Lower leg skin (tissue), 4 donors: ENCODE measurements at regions not wholly inside any gene's neighbourhood (a gene's known extent, or its start where the extent isn't known, plus 50 kb on each side); places are given as distances from the start of the nearest gene placed in this dataset.

Source experiments
- DNase-seq, 2 donors: peaks; one replicate each; pipeline ENCODE4 v3.0.0-alpha.2; 2019; ENCODE audit warnings: low spot score in 2 of 2
- H3K4me3 ChIP-seq: fragments of 200-600 bp; sonication (generic); 2 replicates; pipeline ENCODE4 v1.5.1; 2017; ENCODE audit warnings: mild to moderate bottlenecking, low read depth; ENCODE audit not compliant: poor library complexity, severe bottlenecking
- CTCF ChIP-seq, 3 donors: fragments of 450-650 bp; IDR thresholded peaks; one replicate each; pipeline ENCODE4 v1.5.1; 2016; ENCODE audit warnings: antibody characterized with exemption in 3 of 3, mild to moderate bottlenecking in 3 of 3, moderate library complexity in 2 of 3
- POLR2A ChIP-seq, 2 donors: fragments of 450-650 bp; IDR thresholded peaks; one replicate each; pipeline ENCODE4 v1.6.1; 2016 to 2017; ENCODE audit warnings: antibody characterized with exemption in 2 of 2, mild to moderate bottlenecking in 1 of 2, moderate library complexity in 1 of 2
- WGBS, 2 donors: methylation state at CpG; one replicate each; pipeline ENCODE4 v1.1.5; 2018; 5-methylcytosine and 5-hydroxymethylcytosine counted together
- intact Hi-C: fragments of 100-400 bp; cut with DNase I; formaldehyde crosslinking; loops from one replicate; pipeline ENCODE4 v1.15.0; 2023; ENCODE audit warnings: low total_unique reads

GRCh38 chr22:48715511-48715910 is 1112.2 kb downstream of the BRD1 start:
- H3K4me3 ChIP-seq, result no peak overlapping the region
- DNase-seq, result no peak
- WGBS, 2 donors, result 85 to 96% methylated on average over 4 of the region's 4 CpGs
- intact Hi-C loops, result no loop called here
- TF ChIP-seq POLR2A (IDR thresholded peaks at IDR 0.05) (no peak), CTCF (IDR thresholded peaks at IDR 0.05) (no peak)

- H3K4me3 ChIP-seq, result no peak overlapping the region
- 96% methylated on average over 7 to 9 of the region's 9 CpGs for WGBS, 2 donors
- no peak for DNase-seq
- TF ChIP-seq CTCF (IDR thresholded peaks at IDR 0.05) (no peak), POLR2A (IDR thresholded peaks at IDR 0.05) (no peak)
- intact Hi-C loops, result no loop called here
Observed at GRCh38 chr22:48714231-48714630, 1113.4 kb downstream of the BRD1 start.

- intact Hi-C loops, result no loop called here
- no peak for DNase-seq
- WGBS, 2 donors, result 84 to 87% methylated on average over 31 to 38 of the region's 38 CpGs
- TF ChIP-seq POLR2A (IDR thresholded peaks at IDR 0.05), result no peak
- TF ChIP-seq CTCF (IDR thresholded peaks at IDR 0.05), result no peak
- H3K4me3 ChIP-seq, result no peak overlapping the region
Observed at GRCh38 chr22:48713272-48714205, 1114.1 kb downstream of the BRD1 start.

DNA sequence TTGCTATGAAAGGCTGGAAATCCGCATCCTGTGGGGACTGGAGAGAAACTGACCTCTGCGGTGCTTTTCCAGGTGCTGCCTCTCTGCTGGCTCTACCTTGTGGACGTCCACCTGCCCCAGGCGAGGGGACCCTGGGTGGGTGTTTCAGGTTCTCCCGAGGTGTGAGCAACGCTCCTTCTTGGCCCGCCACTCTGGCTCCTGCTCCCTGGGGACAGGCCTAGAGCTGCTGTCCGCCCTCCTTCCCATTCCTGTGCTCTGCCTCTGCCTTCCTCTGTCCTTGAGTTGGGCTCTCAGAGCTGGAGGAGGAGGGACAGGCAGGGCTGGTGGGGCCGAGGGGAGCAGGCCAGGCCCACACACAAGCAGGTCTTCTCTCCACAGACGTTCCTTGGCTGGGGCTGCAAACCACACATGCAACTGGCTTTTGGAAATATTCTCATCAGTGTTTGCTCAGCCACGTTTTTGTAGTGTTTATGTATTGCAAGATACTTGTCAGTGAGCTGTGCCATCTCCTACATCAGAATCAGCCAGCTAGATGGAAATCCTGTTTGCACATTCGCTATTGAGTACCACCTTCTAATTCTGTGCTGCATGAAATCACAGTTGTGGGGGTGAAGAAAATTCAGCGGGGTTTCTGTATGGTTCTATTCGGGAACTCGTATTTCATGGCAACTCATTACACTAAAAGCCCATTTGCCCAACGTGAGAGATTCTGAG is 1115.0 kb downstream of the BRD1 start:
- intact Hi-C loops, result no loop called here
- WGBS, 2 donors, result 82 to 83% methylated on average over 16 of the region's 16 CpGs
- TF ChIP-seq CTCF (IDR thresholded peaks at IDR 0.05), result no peak
- no peak for TF ChIP-seq POLR2A (IDR thresholded peaks at IDR 0.05)
- DNase-seq, result no peak
- H3K4me3 ChIP-seq, result no peak overlapping the region

DNA sequence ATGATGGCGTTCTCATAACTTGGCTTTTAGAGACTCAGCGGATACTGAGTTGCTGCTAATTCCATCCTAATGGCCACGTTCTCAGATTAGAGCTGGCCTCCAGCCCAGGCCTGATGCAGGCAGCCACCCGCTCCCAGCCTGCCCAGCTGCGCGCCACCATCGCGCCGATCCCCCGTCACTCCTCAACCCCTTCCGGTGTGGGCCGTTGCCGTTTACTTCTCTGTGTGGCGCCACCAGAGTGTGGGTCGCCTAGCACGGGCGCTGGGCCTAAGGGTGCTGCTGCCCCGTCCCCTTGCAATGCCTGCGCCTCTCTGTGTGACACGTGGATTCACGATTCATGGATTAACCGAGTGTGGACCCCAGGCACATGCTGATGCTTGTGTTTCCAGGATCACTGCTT is 1116.0 kb downstream of the BRD1 start:
- no peak for DNase-seq
- TF ChIP-seq POLR2A (IDR thresholded peaks at IDR 0.05) (no peak), CTCF (IDR thresholded peaks at IDR 0.05) (no peak)
- H3K4me3 ChIP-seq, result no peak overlapping the region
- intact Hi-C loops, result no loop called here
- 91% methylated on average over 21 of the region's 22 CpGs for WGBS, 2 donors
